ENCODE measurements at regions not wholly inside any gene's neighbourhood (a gene's known extent, or its start where the extent isn't known, plus 50 kb on each side); places are given as distances from the start of the nearest gene placed in this dataset.

DNA sequence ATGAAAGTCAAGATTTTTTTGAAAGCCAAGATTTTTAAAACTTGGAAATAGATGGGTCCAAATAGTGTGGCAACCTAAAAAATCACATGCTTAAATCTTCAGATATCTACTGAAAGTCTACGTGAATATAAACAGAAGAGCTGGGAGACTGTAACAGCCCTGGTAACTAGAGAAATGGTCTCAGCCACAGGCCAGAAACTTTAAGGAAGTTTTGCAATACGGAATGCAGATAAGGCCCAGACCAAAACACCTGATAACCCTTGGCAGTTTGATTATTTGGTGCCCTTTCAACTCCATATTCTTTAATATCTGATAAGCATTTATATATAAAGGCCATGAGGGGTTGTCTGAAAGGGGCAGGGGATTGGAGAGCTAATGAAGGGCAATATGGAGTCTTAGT is 537.3 kb upstream of the TGFBR2 start:
- TF ChIP-seq CTCF (IDR thresholded peaks at IDR 0.05; ENCODE audit: poor library complexity, severe bottlenecking): no peak
- no peak for TF ChIP-seq POLR2AphosphoS5 (IDR thresholded peaks at IDR 0.05)
- no peak for TF ChIP-seq RAD21 (conservative IDR thresholded peaks at IDR 0.05)
- TF ChIP-seq EZH2 (IDR thresholded peaks at IDR 0.05; ENCODE audit: borderline replicate concordance, insufficient read depth, low read length, poor library complexity, severe bottlenecking): no peak

Measured in neural cell (in vitro differentiated cells).